ENCODE measurements at regions not wholly inside any gene's neighbourhood (a gene's known extent, or its start where the extent isn't known, plus 50 kb on each side); places are given as distances from the start of the nearest gene placed in this dataset.

GRCh38 chr4:36692586-36692985, 411.2 kb downstream of the DTHD1 start:
- Mint-ChIP-seq H3K36me3 (ENCODE audit: insufficient read depth, unreplicated experiment) (no peaks in the 10 kb centered on the region), H3K4me3 (ENCODE audit: unreplicated experiment) (no peak overlapping the region), H3K27ac (ENCODE audit: unreplicated experiment) (no peak overlapping the region), H3K9me3 (ENCODE audit: unreplicated experiment) (no peaks in the 10 kb centered on the region), H3K27me3 (ENCODE audit: insufficient read depth, unreplicated experiment) (peaks cover 3% of the 10 kb centered on the region), H3K4me1 (ENCODE audit: low read depth, unreplicated experiment) (no peaks in the 10 kb centered on the region)
- no peak for TF ChIP-seq CTCF (IDR thresholded peaks at IDR 0.05; ENCODE audit: insufficient read depth in 1 of 2, low read depth in 1 of 2, low read length in 1 of 2, severe bottlenecking in 1 of 2, unreplicated experiment in 1 of 2)
- Histone ChIP-seq H3K4me1 (no peaks in the 10 kb centered on the region), H3K27me3 (replicated peaks; ENCODE audit: control insufficient read depth, insufficient read depth, low read length) (no peaks in the 10 kb centered on the region), H3K4me3 (ENCODE audit: low read depth, low read length) (no peak overlapping the region), H3K36me3 (ENCODE audit: control insufficient read depth, insufficient read depth, low read length) (no peaks in the 10 kb centered on the region), H3K9me3 (no peaks in the 10 kb centered on the region)
- DNase-seq = no peak
- CTCF ChIA-PET = no interaction called here
- no TSS peak for BruUV-seq (replicated peaks)
- POLR2A ChIA-PET = no interaction called here
- intact Hi-C loops (cut with micrococcal nuclease; ENCODE audit: unreplicated experiment) = no loop called here

- H3K36me3 ChIP-seq (ENCODE audit: control insufficient read depth, insufficient read depth, low read length) = no peaks in the 10 kb centered on the region
- no peak overlapping the region for H3K27ac Mint-ChIP-seq (ENCODE audit: unreplicated experiment)
- ChIA-PET CTCF (no interaction called here), POLR2A (no interaction called here)
- no peaks in the 10 kb centered on the region for H3K27me3 ChIP-seq (replicated peaks; ENCODE audit: control insufficient read depth, insufficient read depth, low read length)
- H3K36me3 Mint-ChIP-seq (ENCODE audit: insufficient read depth, unreplicated experiment) = no peaks in the 10 kb centered on the region
- no peaks in the 10 kb centered on the region for H3K4me1 Mint-ChIP-seq (ENCODE audit: low read depth, unreplicated experiment)
- H3K9me3 ChIP-seq = no peaks in the 10 kb centered on the region
- no peak overlapping the region for H3K4me3 ChIP-seq (ENCODE audit: low read depth, low read length)
- H3K4me3 Mint-ChIP-seq (ENCODE audit: unreplicated experiment) = no peak overlapping the region
- DNase-seq = no peak
- TF ChIP-seq CTCF (IDR thresholded peaks at IDR 0.05; ENCODE audit: insufficient read depth in 1 of 2, low read depth in 1 of 2, low read length in 1 of 2, severe bottlenecking in 1 of 2, unreplicated experiment in 1 of 2) = no peak
- no peaks in the 10 kb centered on the region for H3K4me1 ChIP-seq
- no TSS peak for BruUV-seq (replicated peaks)
- H3K9me3 Mint-ChIP-seq (ENCODE audit: unreplicated experiment) = no peaks in the 10 kb centered on the region
- intact Hi-C loops (cut with micrococcal nuclease; ENCODE audit: unreplicated experiment) = no loop called here
- H3K27me3 Mint-ChIP-seq (ENCODE audit: insufficient read depth, unreplicated experiment) = no peaks in the 10 kb centered on the region
Measured at GRCh38 chr4:36702245-36702644, 420.8 kb downstream of the DTHD1 start.

- DNase-seq = no peak
- Mint-ChIP-seq H3K4me3 (ENCODE audit: unreplicated experiment) (no peak overlapping the region), H3K27me3 (ENCODE audit: insufficient read depth, unreplicated experiment) (no peaks in the 10 kb centered on the region), H3K4me1 (ENCODE audit: low read depth, unreplicated experiment) (no peaks in the 10 kb centered on the region), H3K36me3 (ENCODE audit: insufficient read depth, unreplicated experiment) (no peaks in the 10 kb centered on the region), H3K9me3 (ENCODE audit: unreplicated experiment) (no peaks in the 10 kb centered on the region), H3K27ac (ENCODE audit: unreplicated experiment) (no peak overlapping the region)
- intact Hi-C loops (cut with micrococcal nuclease; ENCODE audit: unreplicated experiment) = no loop called here
- ChIA-PET CTCF (no interaction called here), POLR2A (no interaction called here)
- TF ChIP-seq CTCF (IDR thresholded peaks at IDR 0.05; ENCODE audit: insufficient read depth in 1 of 2, low read depth in 1 of 2, low read length in 1 of 2, severe bottlenecking in 1 of 2, unreplicated experiment in 1 of 2) = no peak
- no peaks in the 10 kb centered on the region for H3K27me3 ChIP-seq (replicated peaks; ENCODE audit: control insufficient read depth, insufficient read depth, low read length)
- no peaks in the 10 kb centered on the region for H3K9me3 ChIP-seq
- H3K36me3 ChIP-seq (ENCODE audit: control insufficient read depth, insufficient read depth, low read length) = no peaks in the 10 kb centered on the region
- H3K4me1 ChIP-seq = no peaks in the 10 kb centered on the region
- no peak overlapping the region for H3K4me3 ChIP-seq (ENCODE audit: low read depth, low read length)
- BruUV-seq (replicated peaks) = no TSS peak
Measured at GRCh38 chr4:36704289-36704688, 422.9 kb downstream of the DTHD1 start.

All from Caco-2 (cell line).